OCI-LY3 (cell line): ENCODE measurements at regions not wholly inside any gene's neighbourhood (a gene's known extent, or its start where the extent isn't known, plus 50 kb on each side); places are given as distances from the start of the nearest gene placed in this dataset.

ENCODE experiments used
- H2AFZ ChIP-seq: fragments of 200-600, 300-600 bp; shearing (Covaris generic); 2 replicates; pipeline ENCODE4 v1.6.0; 2014; ENCODE audit warnings: antibody characterized with exemption, low read depth, low read length
- H3K27ac ChIP-seq: fragments of 200-600, 300-600 bp; sonication (generic); 2 replicates; pipeline ENCODE4 v1.5.1; 2014; ENCODE audit warnings: mild to moderate bottlenecking, low read length, moderate library complexity, mixed read lengths
- H3K27me3 ChIP-seq: fragments of 200-600, 300-600 bp; sonication (generic); 2 replicates; pipeline ENCODE4 v1.6.1; 2014; ENCODE audit warnings: low read depth, low read length, mixed read lengths
- H3K36me3 ChIP-seq: fragments of 200-600, 300-600 bp; sonication (generic); replicated peaks from 2 replicates; pipeline ENCODE3; 2014; ENCODE audit warnings: low read depth, low read length, mixed read lengths
- H3K4me1 ChIP-seq: fragments of 300-600, 200-600 bp; sonication (generic); 2 replicates; pipeline ENCODE4 v1.6.1; 2014; ENCODE audit warnings: low read length, mixed read lengths
- H3K4me2 ChIP-seq: fragments of 200-600, 300-600 bp; sonication (generic); 2 replicates; pipeline ENCODE4 v1.6.1; 2014; ENCODE audit warnings: low read length, mixed read lengths
- H3K4me3 ChIP-seq: fragments of 300-600, 200-600 bp; sonication (generic); 2 replicates; pipeline ENCODE4 v1.5.1; 2014; ENCODE audit warnings: antibody characterized with exemption, mild to moderate bottlenecking, low read length, moderate library complexity
- H3K79me2 ChIP-seq: fragments of 300-600, 200-600 bp; shearing (Covaris generic); 2 replicates; pipeline ENCODE4 v1.6.1; 2014; ENCODE audit warnings: mild to moderate bottlenecking, low read length, mixed read lengths
- H3K9ac ChIP-seq: fragments of 300-600, 200-600 bp; shearing (Covaris generic); 2 replicates; pipeline ENCODE4 v1.6.0; 2014; ENCODE audit warnings: mild to moderate bottlenecking, low read length, moderate library complexity
- H3K9me3 ChIP-seq: fragments of 200-600, 300-600 bp; shearing (Covaris generic); 2 replicates; pipeline ENCODE4 v1.6.1; 2014; ENCODE audit warnings: low read length, mixed read lengths; ENCODE audit not compliant: insufficient read depth
- H4K20me1 ChIP-seq: fragments of 200-600, 300-600 bp; sonication (generic); 2 replicates; pipeline ENCODE4 v1.6.1; 2016; ENCODE audit warnings: low read length, mixed read lengths; ENCODE audit not compliant: insufficient read depth
- CTCF ChIP-seq: fragments of 200-600, 300-600 bp; sonication (generic); IDR thresholded peaks from 2 replicates; pipeline ENCODE4 v1.5.1; 2014; ENCODE audit warnings: antibody characterized with exemption, low read length, low read depth
- EZH2phosphoT487 ChIP-seq: fragments of 200-600 bp; shearing (Covaris generic); IDR thresholded peaks from 2 replicates; pipeline ENCODE4 v1.6.1; 2018; ENCODE audit warnings: antibody characterized with exemption, mixed run types, low read depth

- H3K79me2 ChIP-seq = no peaks in the 10 kb centered on the region
- H3K4me1 ChIP-seq = 0 out of 2 replicates have a peak, but pooled peaks cover 4% of the 10 kb centered on the region
- TF ChIP-seq CTCF (no peak), EZH2phosphoT487 (no peak)
- H3K27me3 ChIP-seq = peaks cover 18% of the 10 kb centered on the region
- no peak overlapping the region for H2AFZ ChIP-seq
- no peak overlapping the region for H3K4me2 ChIP-seq
- H3K36me3 ChIP-seq = no peaks in the 10 kb centered on the region
- no peaks in the 10 kb centered on the region for H3K9me3 ChIP-seq
- no peaks in the 10 kb centered on the region for H4K20me1 ChIP-seq
- H3K9ac ChIP-seq = no peak overlapping the region
- H3K27ac ChIP-seq = no peak overlapping the region
- H3K4me3 ChIP-seq = no peak overlapping the region
Observed at GRCh38 chr20:24042646-24043045, 54.1 kb upstream of the GGTLC1 start.

- H3K4me3 ChIP-seq = no peak overlapping the region
- H3K27me3 ChIP-seq = peaks cover 18% of the 10 kb centered on the region
- no peak overlapping the region for H2AFZ ChIP-seq
- no peak overlapping the region for H3K27ac ChIP-seq
- H3K79me2 ChIP-seq = no peaks in the 10 kb centered on the region
- H3K4me1 ChIP-seq = 0 out of 2 replicates have a peak, but pooled peaks cover 4% of the 10 kb centered on the region
- no peak overlapping the region for H3K4me2 ChIP-seq
- TF ChIP-seq EZH2phosphoT487 (no peak), CTCF (no peak)
- H3K36me3 ChIP-seq = no peaks in the 10 kb centered on the region
- H4K20me1 ChIP-seq = no peaks in the 10 kb centered on the region
- no peak overlapping the region for H3K9ac ChIP-seq
- no peaks in the 10 kb centered on the region for H3K9me3 ChIP-seq
Observed at GRCh38 chr20:24040896-24041459, 52.4 kb upstream of the GGTLC1 start.

GRCh38 chr20:24039196-24039595 lies 50.6 kb upstream of the GGTLC1 start:
- no peak overlapping the region for H3K27ac ChIP-seq
- H3K9ac ChIP-seq = no peak overlapping the region
- peaks cover 18% of the 10 kb centered on the region for H3K27me3 ChIP-seq
- TF ChIP-seq EZH2phosphoT487 (no peak), CTCF (no peak)
- no peaks in the 10 kb centered on the region for H3K36me3 ChIP-seq
- no peaks in the 10 kb centered on the region for H3K4me1 ChIP-seq
- no peaks in the 10 kb centered on the region for H3K79me2 ChIP-seq
- no peaks in the 10 kb centered on the region for H4K20me1 ChIP-seq
- H2AFZ ChIP-seq = no peak overlapping the region
- no peak overlapping the region for H3K4me2 ChIP-seq
- H3K9me3 ChIP-seq = no peaks in the 10 kb centered on the region
- H3K4me3 ChIP-seq = no peak overlapping the region
